ENCODE measurements at regions not wholly inside any gene's neighbourhood (a gene's known extent, or its start where the extent isn't known, plus 50 kb on each side); places are given as distances from the start of the nearest gene placed in this dataset.

GRCh38 chr1:8144323-8144722, 118.2 kb upstream of the ERRFI1 start:
- Histone ChIP-seq H3K27me3 (ENCODE audit: insufficient read depth, poor library complexity, severe bottlenecking) (no peaks in the 10 kb centered on the region), H3K4me3 (replicated peaks; ENCODE audit: insufficient read depth, low read length) (no peak overlapping the region), H3K27ac (replicated peaks) (no peak overlapping the region)
- DNase-seq (ENCODE audit: low read depth in 1 of 2, low spot score in 1 of 2) = no peak
- TF ChIP-seq, protein P1, sequence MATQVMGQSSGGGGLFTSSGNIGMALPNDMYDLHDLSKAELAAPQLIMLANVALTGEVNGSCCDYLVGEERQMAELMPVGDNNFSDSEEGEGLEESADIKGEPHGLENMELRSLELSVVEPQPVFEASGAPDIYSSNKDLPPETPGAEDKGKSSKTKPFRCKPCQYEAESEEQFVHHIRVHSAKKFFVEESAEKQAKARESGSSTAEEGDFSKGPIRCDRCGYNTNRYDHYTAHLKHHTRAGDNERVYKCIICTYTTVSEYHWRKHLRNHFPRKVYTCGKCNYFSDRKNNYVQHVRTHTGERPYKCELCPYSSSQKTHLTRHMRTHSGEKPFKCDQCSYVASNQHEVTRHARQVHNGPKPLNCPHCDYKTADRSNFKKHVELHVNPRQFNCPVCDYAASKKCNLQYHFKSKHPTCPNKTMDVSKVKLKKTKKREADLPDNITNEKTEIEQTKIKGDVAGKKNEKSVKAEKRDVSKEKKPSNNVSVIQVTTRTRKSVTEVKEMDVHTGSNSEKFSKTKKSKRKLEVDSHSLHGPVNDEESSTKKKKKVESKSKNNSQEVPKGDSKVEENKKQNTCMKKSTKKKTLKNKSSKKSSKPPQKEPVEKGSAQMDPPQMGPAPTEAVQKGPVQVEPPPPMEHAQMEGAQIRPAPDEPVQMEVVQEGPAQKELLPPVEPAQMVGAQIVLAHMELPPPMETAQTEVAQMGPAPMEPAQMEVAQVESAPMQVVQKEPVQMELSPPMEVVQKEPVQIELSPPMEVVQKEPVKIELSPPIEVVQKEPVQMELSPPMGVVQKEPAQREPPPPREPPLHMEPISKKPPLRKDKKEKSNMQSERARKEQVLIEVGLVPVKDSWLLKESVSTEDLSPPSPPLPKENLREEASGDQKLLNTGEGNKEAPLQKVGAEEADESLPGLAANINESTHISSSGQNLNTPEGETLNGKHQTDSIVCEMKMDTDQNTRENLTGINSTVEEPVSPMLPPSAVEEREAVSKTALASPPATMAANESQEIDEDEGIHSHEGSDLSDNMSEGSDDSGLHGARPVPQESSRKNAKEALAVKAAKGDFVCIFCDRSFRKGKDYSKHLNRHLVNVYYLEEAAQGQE (IDR thresholded peaks at IDR 0.05; ENCODE audit: insufficient replicate concordance, low read depth) = no peak
- TF ChIP-seq GABPA (IDR thresholded peaks at IDR 0.05; ENCODE audit: low read depth) = no peak
- TF ChIP-seq, protein P2, sequence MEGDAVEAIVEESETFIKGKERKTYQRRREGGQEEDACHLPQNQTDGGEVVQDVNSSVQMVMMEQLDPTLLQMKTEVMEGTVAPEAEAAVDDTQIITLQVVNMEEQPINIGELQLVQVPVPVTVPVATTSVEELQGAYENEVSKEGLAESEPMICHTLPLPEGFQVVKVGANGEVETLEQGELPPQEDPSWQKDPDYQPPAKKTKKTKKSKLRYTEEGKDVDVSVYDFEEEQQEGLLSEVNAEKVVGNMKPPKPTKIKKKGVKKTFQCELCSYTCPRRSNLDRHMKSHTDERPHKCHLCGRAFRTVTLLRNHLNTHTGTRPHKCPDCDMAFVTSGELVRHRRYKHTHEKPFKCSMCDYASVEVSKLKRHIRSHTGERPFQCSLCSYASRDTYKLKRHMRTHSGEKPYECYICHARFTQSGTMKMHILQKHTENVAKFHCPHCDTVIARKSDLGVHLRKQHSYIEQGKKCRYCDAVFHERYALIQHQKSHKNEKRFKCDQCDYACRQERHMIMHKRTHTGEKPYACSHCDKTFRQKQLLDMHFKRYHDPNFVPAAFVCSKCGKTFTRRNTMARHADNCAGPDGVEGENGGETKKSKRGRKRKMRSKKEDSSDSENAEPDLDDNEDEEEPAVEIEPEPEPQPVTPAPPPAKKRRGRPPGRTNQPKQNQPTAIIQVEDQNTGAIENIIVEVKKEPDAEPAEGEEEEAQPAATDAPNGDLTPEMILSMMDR (IDR thresholded peaks at IDR 0.05; ENCODE audit: insufficient read depth, low read length) = no peak
- TF ChIP-seq SPI1 (IDR thresholded peaks at IDR 0.05; ENCODE audit: borderline replicate concordance, low read depth) = no peak

DNA sequence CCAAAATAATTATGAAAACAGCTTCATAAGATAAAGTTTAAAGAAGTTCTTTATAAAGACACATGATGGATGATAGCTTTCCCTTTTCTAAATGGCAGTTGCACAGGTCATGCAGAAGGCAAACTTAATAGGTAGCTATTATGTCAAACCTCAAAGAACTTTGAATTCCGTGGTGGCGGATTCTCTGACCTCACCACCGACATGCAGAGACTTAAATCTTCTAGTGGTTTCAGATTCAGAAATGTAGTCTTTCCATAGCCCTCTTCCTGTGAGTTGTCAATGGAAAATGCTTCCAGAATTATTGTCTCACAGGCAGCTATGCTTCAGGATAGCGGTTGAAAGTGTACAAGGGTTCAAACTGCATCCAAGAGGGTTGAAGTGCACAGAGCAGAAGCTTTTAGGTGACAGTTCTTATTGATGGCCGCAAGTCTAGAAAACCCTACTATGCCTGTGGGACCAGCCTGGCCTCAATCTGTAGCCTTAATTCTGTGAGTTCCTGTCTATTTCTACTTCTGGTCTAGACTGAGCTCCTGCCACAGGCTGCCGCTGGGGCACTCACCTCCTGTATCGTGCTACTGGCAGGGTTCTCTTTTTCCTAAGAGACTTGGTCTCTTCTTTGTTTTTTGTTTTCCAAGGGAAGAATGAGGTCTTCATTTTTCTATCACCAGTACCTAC, 117.0 kb upstream of the ERRFI1 start:
- Histone ChIP-seq H3K27ac (replicated peaks) (no peak overlapping the region), H3K4me3 (replicated peaks; ENCODE audit: insufficient read depth, low read length) (no peak overlapping the region), H3K27me3 (ENCODE audit: insufficient read depth, poor library complexity, severe bottlenecking) (no peaks in the 10 kb centered on the region)
- no peak for DNase-seq (ENCODE audit: low read depth in 1 of 2, low spot score in 1 of 2)
- TF ChIP-seq, protein P1 (IDR thresholded peaks at IDR 0.05; ENCODE audit: insufficient replicate concordance, low read depth) = no peak
- TF ChIP-seq, protein P2 (IDR thresholded peaks at IDR 0.05; ENCODE audit: insufficient read depth, low read length) = no peak
- TF ChIP-seq SPI1 (IDR thresholded peaks at IDR 0.05; ENCODE audit: borderline replicate concordance, low read depth) (no peak), GABPA (IDR thresholded peaks at IDR 0.05; ENCODE audit: low read depth) (no peak), POLR2AphosphoS5 (IDR thresholded peaks at IDR 0.05; ENCODE audit: low read depth) (no peak)

DNA sequence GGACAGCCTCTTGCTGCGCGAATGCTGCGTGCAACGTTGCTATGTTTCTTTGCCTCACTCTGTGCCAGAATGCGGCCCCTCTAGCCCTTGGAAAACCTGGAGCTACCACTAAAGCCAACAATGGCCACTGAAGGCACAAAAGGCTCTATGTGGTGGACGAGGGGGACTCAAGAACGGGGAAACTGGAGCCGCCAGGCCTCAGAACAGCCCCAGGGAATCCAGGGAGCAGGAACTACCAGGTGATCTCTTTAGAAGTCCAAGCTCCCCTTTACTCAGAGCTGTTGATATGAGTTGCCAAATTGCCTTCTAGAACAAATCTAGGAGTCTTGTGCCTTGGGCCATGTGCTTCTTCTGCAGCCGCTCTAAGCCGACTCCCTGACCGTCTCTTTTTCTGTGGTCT, 113.8 kb upstream of the ERRFI1 start:
- TF ChIP-seq, protein P1 (IDR thresholded peaks at IDR 0.05; ENCODE audit: insufficient replicate concordance, low read depth) = no peak
- TF ChIP-seq, protein P2 (IDR thresholded peaks at IDR 0.05; ENCODE audit: insufficient read depth, low read length) = no peak
- no peak for TF ChIP-seq SPI1 (IDR thresholded peaks at IDR 0.05; ENCODE audit: borderline replicate concordance, low read depth)
- TF ChIP-seq POLR2AphosphoS5 (IDR thresholded peaks at IDR 0.05; ENCODE audit: low read depth) = no peak
- TF ChIP-seq GABPA (IDR thresholded peaks at IDR 0.05; ENCODE audit: low read depth) = no peak
- no peak for DNase-seq (ENCODE audit: low read depth in 1 of 2, low spot score in 1 of 2)
- Histone ChIP-seq H3K27ac (replicated peaks) (no peak overlapping the region), H3K27me3 (ENCODE audit: insufficient read depth, poor library complexity, severe bottlenecking) (peaks cover 4% of the 10 kb centered on the region), H3K4me3 (replicated peaks; ENCODE audit: insufficient read depth, low read length) (no peak overlapping the region)
